ENCODE measurements at regions not wholly inside any gene's neighbourhood (a gene's known extent, or its start where the extent isn't known, plus 50 kb on each side); places are given as distances from the start of the nearest gene placed in this dataset.
"Not testable (repeated sequence)": the region's sequence is repeated elsewhere in the genome, so short reads cannot be mapped to it uniquely, and the experiment has no call there.

- no peak for DNase-seq
These were observed 366.6 kb downstream of the METTL4 start for GRCh38 chr18:2204736-2205135.

GRCh38 chr18:2207294-2207693, 364.0 kb downstream of the METTL4 start:
- no peak for DNase-seq

- no peak for DNase-seq
These were observed 358.6 kb downstream of the METTL4 start for GRCh38 chr18:2212598-2213205.

- no peak for DNase-seq
These were observed 357.4 kb downstream of the METTL4 start for GRCh38 chr18:2213905-2214304.

- DNase-seq = no peak
These were observed 353.9 kb downstream of the METTL4 start for GRCh38 chr18:2217356-2217755.

- DNase-seq = no peak
These were observed 353.2 kb downstream of the METTL4 start for GRCh38 chr18:2218101-2218500.

- DNase-seq = no peak
These were observed 351.6 kb downstream of the METTL4 start for GRCh38 chr18:2219706-2220105.

- DNase-seq = no peak
These were observed 348.8 kb downstream of the METTL4 start for GRCh38 chr18:2222270-2223185.

GRCh38 chr18:2223449-2223848, 347.9 kb downstream of the METTL4 start:
- no peak for DNase-seq

GRCh38 chr18:2223849-2224248, 347.5 kb downstream of the METTL4 start:
- DNase-seq = peak; percentile 3

- no peak for DNase-seq
These were observed 335.1 kb downstream of the METTL4 start for GRCh38 chr18:2236232-2236631.

GRCh38 chr18:2237706-2238105, 333.6 kb downstream of the METTL4 start:
- no peak for DNase-seq

- DNase-seq = no peak
These were observed 331.0 kb downstream of the METTL4 start for GRCh38 chr18:2240311-2240705.

- DNase-seq = no peak
These were observed 326.7 kb downstream of the METTL4 start for GRCh38 chr18:2244641-2245040.

GRCh38 chr18:2247101-2247500, 324.2 kb downstream of the METTL4 start:
- DNase-seq = not testable (repeated sequence)

GRCh38 chr18:2254977-2255376, 316.3 kb downstream of the METTL4 start:
- DNase-seq = no peak

GRCh38 chr18:2256577-2256976, 314.7 kb downstream of the METTL4 start:
- DNase-seq = no peak

- DNase-seq = no peak
These were observed 312.4 kb downstream of the METTL4 start for GRCh38 chr18:2258954-2259353.

- DNase-seq = no peak
These were observed 307.9 kb downstream of the METTL4 start for GRCh38 chr18:2263303-2263890.

GRCh38 chr18:2274613-2275012, 296.7 kb downstream of the METTL4 start:
- no peak for DNase-seq

GRCh38 chr18:2281086-2281485, 290.2 kb downstream of the METTL4 start:
- no peak for DNase-seq

- DNase-seq = no peak
These were observed 289.6 kb downstream of the METTL4 start for GRCh38 chr18:2281523-2282199.

- DNase-seq = no peak
These were observed 278.0 kb downstream of the METTL4 start for GRCh38 chr18:2293109-2293839.
